ENCODE measurements at regions not wholly inside any gene's neighbourhood (a gene's known extent, or its start where the extent isn't known, plus 50 kb on each side); places are given as distances from the start of the nearest gene placed in this dataset.
"Not testable (repeated sequence)": the region's sequence is repeated elsewhere in the genome, so short reads cannot be mapped to it uniquely, and the experiment has no call there.

- no peak overlapping the region for H3K4me3 ChIP-seq (ENCODE audit: low read depth, low read length)
- no peak for DNase-seq (ENCODE audit: low read depth)
- TF ChIP-seq CTCF (IDR thresholded peaks at IDR 0.05; ENCODE audit: insufficient read depth, low read depth, low read length, missing control alignments) = no peak
Observed at GRCh38 chr12:58681730-58682129, 238.6 kb downstream of the LRIG3 start.

- TF ChIP-seq CTCF (IDR thresholded peaks at IDR 0.05; ENCODE audit: insufficient read depth, low read depth, low read length, missing control alignments) = no peak
- H3K4me3 ChIP-seq (ENCODE audit: low read depth, low read length) = no peak overlapping the region
- DNase-seq (ENCODE audit: low read depth) = no peak
Observed at GRCh38 chr12:58695263-58695662, 225.0 kb downstream of the LRIG3 start.

- no peak overlapping the region for H3K4me3 ChIP-seq (ENCODE audit: low read depth, low read length)
- no peak for TF ChIP-seq CTCF (IDR thresholded peaks at IDR 0.05; ENCODE audit: insufficient read depth, low read depth, low read length, missing control alignments)
- DNase-seq (ENCODE audit: low read depth) = no peak
Observed at GRCh38 chr12:58701536-58701935, 218.8 kb downstream of the LRIG3 start.

- H3K4me3 ChIP-seq (ENCODE audit: low read depth, low read length) = no peak overlapping the region
- TF ChIP-seq CTCF (IDR thresholded peaks at IDR 0.05; ENCODE audit: insufficient read depth, low read depth, low read length, missing control alignments) = no peak
- DNase-seq (ENCODE audit: low read depth) = no peak
Observed at GRCh38 chr12:58703866-58704265, 216.4 kb downstream of the LRIG3 start.

GRCh38 chr12:58704770-58705169 is 215.5 kb downstream of the LRIG3 start:
- H3K4me3 ChIP-seq (ENCODE audit: low read depth, low read length); DNase-seq (ENCODE audit: low read depth): not testable (repeated sequence)

- TF ChIP-seq CTCF (IDR thresholded peaks at IDR 0.05; ENCODE audit: insufficient read depth, low read depth, low read length, missing control alignments) = no peak
- no peak overlapping the region for H3K4me3 ChIP-seq (ENCODE audit: low read depth, low read length)
- DNase-seq (ENCODE audit: low read depth) = no peak
Observed at GRCh38 chr12:58710901-58711300, 209.4 kb downstream of the LRIG3 start.

- DNase-seq (ENCODE audit: low read depth) = no peak
- H3K4me3 ChIP-seq (ENCODE audit: low read depth, low read length) = no peak overlapping the region
- no peak for TF ChIP-seq CTCF (IDR thresholded peaks at IDR 0.05; ENCODE audit: insufficient read depth, low read depth, low read length, missing control alignments)
Observed at GRCh38 chr12:58711974-58712373, 208.3 kb downstream of the LRIG3 start.

- TF ChIP-seq CTCF (IDR thresholded peaks at IDR 0.05; ENCODE audit: insufficient read depth, low read depth, low read length, missing control alignments) = no peak
- H3K4me3 ChIP-seq (ENCODE audit: low read depth, low read length) = no peak overlapping the region
- DNase-seq (ENCODE audit: low read depth) = no peak
Observed at GRCh38 chr12:58712976-58713375, 207.3 kb downstream of the LRIG3 start.

All from GM12865 (cell line).